ENCODE measurements at regions not wholly inside any gene's neighbourhood (a gene's known extent, or its start where the extent isn't known, plus 50 kb on each side); places are given as distances from the start of the nearest gene placed in this dataset.

DNA sequence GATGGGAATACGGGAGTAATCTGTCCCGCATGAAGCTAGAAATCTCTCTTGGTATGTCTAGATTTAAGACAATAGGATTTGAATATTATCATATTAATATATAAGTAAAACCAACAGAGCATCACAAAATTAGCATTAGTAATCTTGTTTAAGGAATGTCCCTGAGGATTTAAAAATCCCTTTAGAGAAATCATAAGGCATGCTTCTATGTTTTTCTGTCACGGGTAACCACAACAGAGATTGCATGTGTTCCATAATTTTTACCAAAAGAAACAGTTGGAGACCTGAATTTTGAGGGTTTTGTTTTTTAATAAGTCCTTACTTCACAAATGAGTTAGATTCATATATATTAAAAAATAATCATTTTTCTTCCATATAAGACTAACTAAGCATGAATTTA is 146.8 kb downstream of the GJA1 start:
- H3K9me3 ChIP-seq (ENCODE audit: control insufficient read depth, insufficient read depth, low read depth, low read length) = no peaks in the 10 kb centered on the region
- H3K36me3 ChIP-seq (ENCODE audit: control insufficient read depth in 2 of 2, insufficient read depth in 1 of 2, low read length in 2 of 2) = no peaks in the 10 kb centered on the region
- H3K4me1 ChIP-seq (ENCODE audit: control insufficient read depth, insufficient read depth, low read length) = no peaks in the 10 kb centered on the region
- TF ChIP-seq ZNF24 (tag by site-specific recombination; IDR thresholded peaks at IDR 0.05) = no peak
- TF ChIP-seq ZNF791 (tag by site-specific recombination; IDR thresholded peaks at IDR 0.05) = no peak
- TF ChIP-seq ZNF664 (tag by site-specific recombination; IDR thresholded peaks at IDR 0.05) = no peak
- TF ChIP-seq ZNF792 (tag by site-specific recombination; IDR thresholded peaks at IDR 0.05) = no peak
- TF ChIP-seq ZNF146 (tag by site-specific recombination; IDR thresholded peaks at IDR 0.05) = no peak
- no peak for TF ChIP-seq TCF7L2 (IDR thresholded peaks at IDR 0.05; ENCODE audit: borderline replicate concordance, low read depth, low read length)
- TF ChIP-seq, protein P1, sequence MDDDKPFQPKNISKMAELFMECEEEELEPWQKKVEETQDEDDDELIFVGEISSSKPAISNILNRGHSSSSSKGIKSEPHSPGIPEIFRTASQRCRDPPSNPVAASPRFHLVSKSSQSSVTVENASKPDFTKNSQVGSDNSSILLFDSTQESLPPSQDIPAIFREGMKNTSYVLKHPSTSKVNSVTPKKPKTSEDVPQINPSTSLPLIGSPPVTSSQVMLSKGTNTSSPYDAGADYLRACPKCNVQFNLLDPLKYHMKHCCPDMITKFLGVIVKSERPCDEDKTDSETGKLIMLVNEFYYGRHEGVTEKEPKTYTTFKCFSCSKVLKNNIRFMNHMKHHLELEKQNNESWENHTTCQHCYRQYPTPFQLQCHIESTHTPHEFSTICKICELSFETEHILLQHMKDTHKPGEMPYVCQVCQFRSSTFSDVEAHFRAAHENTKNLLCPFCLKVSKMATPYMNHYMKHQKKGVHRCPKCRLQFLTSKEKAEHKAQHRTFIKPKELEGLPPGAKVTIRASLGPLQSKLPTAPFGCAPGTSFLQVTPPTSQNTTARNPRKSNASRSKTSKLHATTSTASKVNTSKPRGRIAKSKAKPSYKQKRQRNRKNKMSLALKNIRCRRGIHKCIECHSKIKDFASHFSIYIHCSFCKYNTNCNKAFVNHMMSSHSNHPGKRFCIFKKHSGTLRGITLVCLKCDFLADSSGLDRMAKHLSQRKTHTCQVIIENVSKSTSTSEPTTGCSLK (tag by site-specific recombination; IDR thresholded peaks at IDR 0.05) = no peak
- no peak for TF ChIP-seq ZNF777 (tag by site-specific recombination; IDR thresholded peaks at IDR 0.05; ENCODE audit: borderline replicate concordance)
- no peak for TF ChIP-seq ZNF514 (tag by site-specific recombination; IDR thresholded peaks at IDR 0.05)
- TF ChIP-seq, protein P2, sequence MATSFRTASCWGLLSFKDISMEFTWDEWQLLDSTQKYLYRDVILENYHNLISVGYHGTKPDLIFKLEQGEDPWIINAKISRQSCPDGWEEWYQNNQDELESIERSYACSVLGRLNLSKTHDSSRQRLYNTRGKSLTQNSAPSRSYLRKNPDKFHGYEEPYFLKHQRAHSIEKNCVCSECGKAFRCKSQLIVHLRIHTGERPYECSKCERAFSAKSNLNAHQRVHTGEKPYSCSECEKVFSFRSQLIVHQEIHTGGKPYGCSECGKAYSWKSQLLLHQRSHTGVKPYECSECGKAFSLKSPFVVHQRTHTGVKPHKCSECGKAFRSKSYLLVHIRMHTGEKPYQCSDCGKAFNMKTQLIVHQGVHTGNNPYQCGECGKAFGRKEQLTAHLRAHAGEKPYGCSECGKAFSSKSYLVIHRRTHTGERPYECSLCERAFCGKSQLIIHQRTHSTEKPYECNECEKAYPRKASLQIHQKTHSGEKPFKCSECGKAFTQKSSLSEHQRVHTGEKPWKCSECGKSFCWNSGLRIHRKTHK (tag by site-specific recombination; IDR thresholded peaks at IDR 0.05) = no peak
- TF ChIP-seq OSR2 (tag by site-specific recombination; IDR thresholded peaks at IDR 0.05) = no peak
- no peak for TF ChIP-seq ZXDB (tag by site-specific recombination; IDR thresholded peaks at IDR 0.05)
- TF ChIP-seq ZFP41 (tag by site-specific recombination; IDR thresholded peaks at IDR 0.05; ENCODE audit: borderline replicate concordance) = no peak
- TF ChIP-seq, protein P3, sequence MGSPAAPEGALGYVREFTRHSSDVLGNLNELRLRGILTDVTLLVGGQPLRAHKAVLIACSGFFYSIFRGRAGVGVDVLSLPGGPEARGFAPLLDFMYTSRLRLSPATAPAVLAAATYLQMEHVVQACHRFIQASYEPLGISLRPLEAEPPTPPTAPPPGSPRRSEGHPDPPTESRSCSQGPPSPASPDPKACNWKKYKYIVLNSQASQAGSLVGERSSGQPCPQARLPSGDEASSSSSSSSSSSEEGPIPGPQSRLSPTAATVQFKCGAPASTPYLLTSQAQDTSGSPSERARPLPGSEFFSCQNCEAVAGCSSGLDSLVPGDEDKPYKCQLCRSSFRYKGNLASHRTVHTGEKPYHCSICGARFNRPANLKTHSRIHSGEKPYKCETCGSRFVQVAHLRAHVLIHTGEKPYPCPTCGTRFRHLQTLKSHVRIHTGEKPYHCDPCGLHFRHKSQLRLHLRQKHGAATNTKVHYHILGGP (tag by site-specific recombination; IDR thresholded peaks at IDR 0.05) = no peak
- TF ChIP-seq ZNF48 (tag by site-specific recombination; IDR thresholded peaks at IDR 0.05) = no peak
- no peak for TF ChIP-seq GLI2 (tag by site-specific recombination; IDR thresholded peaks at IDR 0.05; ENCODE audit: borderline replicate concordance, low read depth)
- TF ChIP-seq ZNF433 (tag by site-specific recombination; IDR thresholded peaks at IDR 0.05; ENCODE audit: low read depth) = no peak
- TF ChIP-seq ZNF707 (tag by site-specific recombination; IDR thresholded peaks at IDR 0.05) = no peak
- TF ChIP-seq IKZF3 (tag by site-specific recombination; IDR thresholded peaks at IDR 0.05) = no peak
- ChIA-PET CTCF (interaction anchor here (1.0 kb wide), 1 partner anchor 138 kb away, joined by 3 read pairs; no protein-coding TSS in a partner anchor), POLR2A (no interaction called here)
- no peak overlapping the region for H3K4me3 ChIP-seq (ENCODE audit: low read depth, low read length)
- no peak overlapping the region for H3K27ac ChIP-seq (ENCODE audit: extremely low read depth, low read depth, low read length)

DNA sequence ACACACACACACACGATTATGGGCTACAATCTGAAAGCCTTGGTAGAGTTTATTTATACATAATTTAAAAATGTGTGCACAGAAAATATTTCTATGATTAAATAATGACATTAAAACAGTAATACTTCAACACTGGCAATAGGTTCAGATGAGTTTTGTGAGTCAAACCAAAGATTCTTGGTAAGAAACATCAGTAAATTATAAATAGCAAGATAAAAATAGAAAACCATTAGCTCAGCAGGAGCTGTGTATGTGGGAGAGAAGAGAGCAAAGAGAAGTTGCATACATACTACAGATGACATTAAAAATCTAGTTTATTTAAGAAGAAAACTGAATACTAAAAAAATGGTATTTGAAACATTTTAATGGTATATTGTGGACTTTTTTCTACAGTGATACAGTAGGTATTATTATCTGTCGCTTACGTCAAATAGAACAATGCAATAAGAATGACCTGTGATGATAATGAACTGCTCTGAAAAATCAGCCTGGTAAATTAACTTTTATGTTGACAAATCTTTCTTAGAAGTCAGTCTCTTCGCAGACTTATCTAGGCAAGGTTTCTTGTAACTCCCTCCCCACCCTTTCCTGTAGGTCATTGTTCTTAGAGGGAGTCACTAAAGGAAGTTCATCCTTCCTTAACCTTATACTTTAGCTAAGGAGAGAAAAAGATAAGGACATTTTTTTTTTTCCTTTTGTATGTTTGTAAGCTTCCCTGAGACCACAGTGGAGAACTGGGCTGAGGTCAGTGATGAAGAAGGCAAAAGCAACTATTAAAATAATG is 149.3 kb downstream of the GJA1 start:
- H3K4me3 ChIP-seq (ENCODE audit: low read depth, low read length) = no peak overlapping the region
- no peak overlapping the region for H3K27ac ChIP-seq (ENCODE audit: extremely low read depth, low read depth, low read length)
- POLR2A ChIA-PET = no interaction called here
- no peaks in the 10 kb centered on the region for H3K36me3 ChIP-seq (ENCODE audit: control insufficient read depth in 2 of 2, insufficient read depth in 1 of 2, low read length in 2 of 2)
- no peak for TF ChIP-seq KLF16 (tag by site-specific recombination; IDR thresholded peaks at IDR 0.05)
- no peak for TF ChIP-seq ZNF423 (tag by site-specific recombination; IDR thresholded peaks at IDR 0.05)
- no peak for TF ChIP-seq SP2 (tag by site-specific recombination; IDR thresholded peaks at IDR 0.05)
- no peak for TF ChIP-seq ZNF473 (tag by site-specific recombination; IDR thresholded peaks at IDR 0.05)
- TF ChIP-seq, protein P4, sequence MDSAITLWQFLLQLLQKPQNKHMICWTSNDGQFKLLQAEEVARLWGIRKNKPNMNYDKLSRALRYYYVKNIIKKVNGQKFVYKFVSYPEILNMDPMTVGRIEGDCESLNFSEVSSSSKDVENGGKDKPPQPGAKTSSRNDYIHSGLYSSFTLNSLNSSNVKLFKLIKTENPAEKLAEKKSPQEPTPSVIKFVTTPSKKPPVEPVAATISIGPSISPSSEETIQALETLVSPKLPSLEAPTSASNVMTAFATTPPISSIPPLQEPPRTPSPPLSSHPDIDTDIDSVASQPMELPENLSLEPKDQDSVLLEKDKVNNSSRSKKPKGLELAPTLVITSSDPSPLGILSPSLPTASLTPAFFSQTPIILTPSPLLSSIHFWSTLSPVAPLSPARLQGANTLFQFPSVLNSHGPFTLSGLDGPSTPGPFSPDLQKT (IDR thresholded peaks at IDR 0.05; ENCODE audit: borderline replicate concordance, low read depth, low read length) = no peak
- TF ChIP-seq, protein P5, sequence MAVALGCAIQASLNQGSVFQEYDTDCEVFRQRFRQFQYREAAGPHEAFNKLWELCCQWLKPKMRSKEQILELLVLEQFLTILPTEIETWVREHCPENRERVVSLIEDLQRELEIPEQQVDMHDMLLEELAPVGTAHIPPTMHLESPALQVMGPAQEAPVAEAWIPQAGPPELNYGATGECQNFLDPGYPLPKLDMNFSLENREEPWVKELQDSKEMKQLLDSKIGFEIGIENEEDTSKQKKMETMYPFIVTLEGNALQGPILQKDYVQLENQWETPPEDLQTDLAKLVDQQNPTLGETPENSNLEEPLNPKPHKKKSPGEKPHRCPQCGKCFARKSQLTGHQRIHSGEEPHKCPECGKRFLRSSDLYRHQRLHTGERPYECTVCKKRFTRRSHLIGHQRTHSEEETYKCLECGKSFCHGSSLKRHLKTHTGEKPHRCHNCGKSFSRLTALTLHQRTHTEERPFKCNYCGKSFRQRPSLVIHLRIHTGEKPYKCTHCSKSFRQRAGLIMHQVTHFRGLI (tag by site-specific recombination; IDR thresholded peaks at IDR 0.05) = no peak
- no peak for TF ChIP-seq ZNF112 (tag by site-specific recombination; IDR thresholded peaks at IDR 0.05)
- TF ChIP-seq ZNF133 (tag by site-specific recombination; IDR thresholded peaks at IDR 0.05) = no peak
- TF ChIP-seq ZNF174 (tag by site-specific recombination; IDR thresholded peaks at IDR 0.05) = no peak
- CTCF ChIA-PET = interaction anchor here (0.6 kb wide), 1 partner anchor 635 kb away, joined by 4 read pairs; no protein-coding TSS in a partner anchor
- no peaks in the 10 kb centered on the region for H3K4me1 ChIP-seq (ENCODE audit: control insufficient read depth, insufficient read depth, low read length)
- H3K9me3 ChIP-seq (ENCODE audit: control insufficient read depth, insufficient read depth, low read depth, low read length) = no peaks in the 10 kb centered on the region
